OCI-LY1 (cell line): ENCODE measurements at regions not wholly inside any gene's neighbourhood (a gene's known extent, or its start where the extent isn't known, plus 50 kb on each side); places are given as distances from the start of the nearest gene placed in this dataset.

ENCODE experiments used
- H2AFZ ChIP-seq: fragments of 200-600 bp; sonication (generic), shearing (Covaris generic); 2 replicates; pipeline ENCODE4 v1.6.0; 2014; ENCODE audit warnings: antibody characterized with exemption, mild to moderate bottlenecking, low read length
- H3F3A ChIP-seq: fragments of 200-600 bp; sonication (generic), shearing (Covaris generic); 2 replicates; pipeline ENCODE4 v1.6.0; 2014; ENCODE audit warnings: mild to moderate bottlenecking, antibody characterized with exemption, low read length, moderate library complexity; ENCODE audit not compliant: insufficient read depth
- H3K27ac ChIP-seq: fragments of 200-600 bp; sonication (generic); 2 replicates; pipeline ENCODE4 v1.5.1; 2014; ENCODE audit warnings: low read length, mixed run types, mild to moderate bottlenecking, low read depth; ENCODE audit not compliant: poor library complexity, severe bottlenecking
- H3K27me3 ChIP-seq: fragments of 200-600 bp; sonication (generic); 2 replicates; pipeline ENCODE4 v1.6.0; 2014; ENCODE audit warnings: antibody characterized with exemption, mild to moderate bottlenecking, low read length, moderate library complexity; ENCODE audit not compliant: insufficient read depth
- H3K36me3 ChIP-seq: fragments of 200-600 bp; sonication (generic); 2 replicates; pipeline ENCODE4 v1.6.1; 2014; ENCODE audit warnings: mild to moderate bottlenecking, antibody characterized with exemption, low read length, moderate library complexity, mixed read lengths; ENCODE audit not compliant: insufficient read depth
- H3K4me1 ChIP-seq: fragments of 200-600 bp; sonication (generic); 2 replicates; pipeline ENCODE4 v1.5.1; 2014; ENCODE audit warnings: mild to moderate bottlenecking, low read length, moderate library complexity; ENCODE audit not compliant: insufficient read depth, severe bottlenecking
- H3K4me2 ChIP-seq: fragments of 200-600 bp; sonication (generic), shearing (Covaris generic); 2 replicates; pipeline ENCODE4 v1.6.1; 2014; ENCODE audit warnings: low read length
- H3K4me3 ChIP-seq: fragments of 200-600 bp; sonication (generic); 2 replicates; pipeline ENCODE4 v1.5.1; 2014; ENCODE audit warnings: low read length, low read depth, mild to moderate bottlenecking, mixed read lengths; ENCODE audit not compliant: poor library complexity, severe bottlenecking
- H3K79me2 ChIP-seq: fragments of 200-600 bp; shearing (Covaris generic); 2 replicates; pipeline ENCODE4 v1.6.1; 2016; ENCODE audit warnings: mixed run types, low read length, mixed read lengths; ENCODE audit not compliant: insufficient read depth
- H3K9ac ChIP-seq: fragments of 200-600 bp; sonication (generic), shearing (Covaris generic); 2 replicates; pipeline ENCODE4 v1.6.1; 2014; ENCODE audit warnings: mild to moderate bottlenecking, low read length, mixed read lengths
- H3K9me2 ChIP-seq: fragments of 200-600 bp; sonication (generic), shearing (Covaris generic); 2 replicates; pipeline ENCODE4 v1.6.1; 2014; ENCODE audit warnings: low read depth, mild to moderate bottlenecking, low read length, mixed read lengths
- H3K9me3 ChIP-seq: fragments of 200-600 bp; shearing (Covaris generic); 2 replicates; pipeline ENCODE4 v1.6.1; 2014; ENCODE audit warnings: low read length, mixed read lengths
- H4K20me1 ChIP-seq: fragments of 200-600 bp; sonication (generic), shearing (Covaris generic); 2 replicates; pipeline ENCODE4 v1.6.0; 2016; ENCODE audit warnings: mild to moderate bottlenecking, low read length; ENCODE audit not compliant: insufficient read depth
- CTCF ChIP-seq: fragments of 200-600 bp; sonication (generic), shearing (Covaris generic); IDR thresholded peaks from 2 replicates; pipeline ENCODE4 v1.5.1; 2017; ENCODE audit warnings: mild to moderate bottlenecking, antibody characterized with exemption, low read length, moderate library complexity, mixed read lengths
- EZH2 ChIP-seq: fragments of 200-600 bp; sonication (generic), shearing (Covaris generic); IDR thresholded peaks from 2 replicates; pipeline ENCODE4 v1.8.0; 2017; ENCODE audit warnings: borderline replicate concordance, mixed run types, mild to moderate bottlenecking, antibody characterized with exemption, low read length, moderate library complexity, mixed read lengths

DNA sequence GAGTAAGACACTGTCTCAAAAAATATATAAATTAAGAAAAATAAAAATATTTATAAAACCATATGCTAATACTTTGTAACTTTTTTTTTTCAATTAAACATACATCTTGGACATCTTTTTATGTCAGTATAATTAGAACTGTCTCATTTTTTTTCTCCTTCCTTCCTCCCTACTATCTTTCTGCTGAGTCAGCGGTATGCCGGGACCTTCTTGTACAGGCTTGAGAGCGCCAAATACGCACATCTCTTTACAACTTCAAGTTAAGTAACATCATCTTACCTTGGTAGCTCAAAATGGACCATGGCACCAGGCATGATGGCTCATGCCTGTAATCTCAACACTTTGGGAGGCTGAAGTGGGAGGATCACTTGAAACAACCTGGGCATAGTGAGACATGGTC is 153.4 kb downstream of the FAM161A start:
- Histone ChIP-seq H3K79me2 (no peaks in the 10 kb centered on the region), H4K20me1 (no peaks in the 10 kb centered on the region), H3F3A (0 out of 2 replicates have a peak, but pooled peaks cover under 1% of the 10 kb centered on the region), H2AFZ (no peak overlapping the region), H3K36me3 (no peaks in the 10 kb centered on the region), H3K9ac (no peak overlapping the region), H3K4me2 (no peak overlapping the region), H3K27ac (no peak overlapping the region), H3K4me3 (no peak overlapping the region), H3K9me2 (no peaks in the 10 kb centered on the region), H3K9me3 (no peaks in the 10 kb centered on the region), H3K27me3 (no peaks in the 10 kb centered on the region), H3K4me1 (no peaks in the 10 kb centered on the region)
- TF ChIP-seq EZH2 (no peak), CTCF (no peak)

GRCh38 chr2:61694312-61695274 is 156.4 kb upstream of the XPO1 start:
- no peak for TF ChIP-seq EZH2
- peak; percentile 86 for TF ChIP-seq CTCF
- Histone ChIP-seq H4K20me1 (no peaks in the 10 kb centered on the region), H3K9me3 (no peaks in the 10 kb centered on the region), H3K4me2 (peak overlapping the region; percentile 100), H3K27me3 (no peaks in the 10 kb centered on the region), H3K4me3 (peak overlapping the region; percentile 87), H2AFZ (peak overlapping the region; percentile 100), H3K9ac (peak overlapping the region; percentile 91), H3K27ac (peak overlapping the region; percentile 49), H3F3A (peaks cover 5% of the 10 kb centered on the region; the same call in 1 of the 2 replicates), H3K36me3 (no peaks in the 10 kb centered on the region), H3K79me2 (no peaks in the 10 kb centered on the region), H3K9me2 (no peaks in the 10 kb centered on the region), H3K4me1 (peaks cover 13% of the 10 kb centered on the region)

GRCh38 chr2:61693744-61694143 is 155.6 kb upstream of the XPO1 start:
- H2AFZ ChIP-seq, result peak overlapping the region; percentile 100
- no peaks in the 10 kb centered on the region for H3K9me3 ChIP-seq
- H3K27ac ChIP-seq, result no peak overlapping the region
- peak overlapping the region; percentile 91 for H3K9ac ChIP-seq
- H3K4me2 ChIP-seq, result peak overlapping the region; percentile 100
- peak overlapping the region; percentile 87 for H3K4me3 ChIP-seq
- no peaks in the 10 kb centered on the region for H3K36me3 ChIP-seq
- H3K79me2 ChIP-seq, result no peaks in the 10 kb centered on the region
- peaks cover 13% of the 10 kb centered on the region for H3K4me1 ChIP-seq
- H3F3A ChIP-seq, result peaks cover 5% of the 10 kb centered on the region; the same call in 1 of the 2 replicates
- H3K9me2 ChIP-seq, result no peaks in the 10 kb centered on the region
- TF ChIP-seq EZH2, result no peak
- TF ChIP-seq CTCF, result no peak
- no peaks in the 10 kb centered on the region for H4K20me1 ChIP-seq
- H3K27me3 ChIP-seq, result no peaks in the 10 kb centered on the region
